ENCODE measurements at regions not wholly inside any gene's neighbourhood (a gene's known extent, or its start where the extent isn't known, plus 50 kb on each side); places are given as distances from the start of the nearest gene placed in this dataset.

GRCh38 chr3:10583798-10584708, 78.7 kb upstream of the ATP2B2 start:
- TF ChIP-seq, protein P1, sequence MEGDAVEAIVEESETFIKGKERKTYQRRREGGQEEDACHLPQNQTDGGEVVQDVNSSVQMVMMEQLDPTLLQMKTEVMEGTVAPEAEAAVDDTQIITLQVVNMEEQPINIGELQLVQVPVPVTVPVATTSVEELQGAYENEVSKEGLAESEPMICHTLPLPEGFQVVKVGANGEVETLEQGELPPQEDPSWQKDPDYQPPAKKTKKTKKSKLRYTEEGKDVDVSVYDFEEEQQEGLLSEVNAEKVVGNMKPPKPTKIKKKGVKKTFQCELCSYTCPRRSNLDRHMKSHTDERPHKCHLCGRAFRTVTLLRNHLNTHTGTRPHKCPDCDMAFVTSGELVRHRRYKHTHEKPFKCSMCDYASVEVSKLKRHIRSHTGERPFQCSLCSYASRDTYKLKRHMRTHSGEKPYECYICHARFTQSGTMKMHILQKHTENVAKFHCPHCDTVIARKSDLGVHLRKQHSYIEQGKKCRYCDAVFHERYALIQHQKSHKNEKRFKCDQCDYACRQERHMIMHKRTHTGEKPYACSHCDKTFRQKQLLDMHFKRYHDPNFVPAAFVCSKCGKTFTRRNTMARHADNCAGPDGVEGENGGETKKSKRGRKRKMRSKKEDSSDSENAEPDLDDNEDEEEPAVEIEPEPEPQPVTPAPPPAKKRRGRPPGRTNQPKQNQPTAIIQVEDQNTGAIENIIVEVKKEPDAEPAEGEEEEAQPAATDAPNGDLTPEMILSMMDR (IDR thresholded peaks at IDR 0.05 in 4 of 5, conservative IDR thresholded peaks at IDR 0.05 in 1 of 5) = no peak
- TF ChIP-seq POLR2A (IDR thresholded peaks at IDR 0.05) = no peak
